Esophagus squamous epithelium (tissue), 4 donors: ENCODE measurements at regions not wholly inside any gene's neighbourhood (a gene's known extent, or its start where the extent isn't known, plus 50 kb on each side); places are given as distances from the start of the nearest gene placed in this dataset.

Experiments used
- POLR2A ChIP-seq, 4 donors: fragments of 450-650 bp; IDR thresholded peaks; one replicate each; pipeline ENCODE4 v1.6.1; 2017; ENCODE audit warnings: antibody characterized with exemption in 4 of 4, mild to moderate bottlenecking in 4 of 4, moderate library complexity in 3 of 4
- TF ChIP-seq, protein P1 (sequence below), 6 experiments: fragments of 450-650 bp in 4 of 6; fragments of 200-600 bp in 2 of 6; sonication (generic) in 2 of 6; IDR thresholded peaks; one replicate each; pipeline ENCODE4 v1.5.1; 2016 to 2019; ENCODE audit warnings: antibody characterized with exemption in 6 of 6, mild to moderate bottlenecking in 4 of 6, moderate library complexity in 4 of 6

DNA sequence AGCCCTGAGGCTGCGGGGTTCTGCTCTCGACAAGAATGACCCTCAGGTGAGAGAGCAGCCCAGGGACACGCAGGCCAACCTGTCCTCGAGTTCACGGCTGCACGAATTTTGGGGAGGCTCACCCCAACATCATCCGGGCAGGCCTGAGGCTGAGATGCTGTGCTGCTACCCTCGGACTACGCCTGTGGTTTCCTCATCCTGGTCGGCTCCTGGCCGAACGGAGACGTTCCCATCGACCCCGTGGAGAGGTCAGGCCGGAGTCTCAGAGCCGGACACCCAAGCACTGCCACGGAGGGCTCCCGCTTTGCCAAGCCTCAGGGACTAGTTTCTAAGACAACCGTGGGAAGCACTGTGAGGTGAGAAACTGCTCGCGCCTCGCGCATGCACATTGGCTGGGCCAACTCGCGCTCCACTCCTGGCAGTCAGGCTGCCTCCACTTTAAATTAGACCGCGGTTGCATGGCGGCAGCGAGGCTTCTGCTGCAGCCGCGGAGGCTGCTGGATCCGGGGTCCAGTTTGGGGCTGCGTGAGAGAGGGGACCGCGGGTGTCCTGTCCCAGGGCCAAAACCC is 203.4 kb downstream of the ZNF716 start:
- TF ChIP-seq, protein P1, sequence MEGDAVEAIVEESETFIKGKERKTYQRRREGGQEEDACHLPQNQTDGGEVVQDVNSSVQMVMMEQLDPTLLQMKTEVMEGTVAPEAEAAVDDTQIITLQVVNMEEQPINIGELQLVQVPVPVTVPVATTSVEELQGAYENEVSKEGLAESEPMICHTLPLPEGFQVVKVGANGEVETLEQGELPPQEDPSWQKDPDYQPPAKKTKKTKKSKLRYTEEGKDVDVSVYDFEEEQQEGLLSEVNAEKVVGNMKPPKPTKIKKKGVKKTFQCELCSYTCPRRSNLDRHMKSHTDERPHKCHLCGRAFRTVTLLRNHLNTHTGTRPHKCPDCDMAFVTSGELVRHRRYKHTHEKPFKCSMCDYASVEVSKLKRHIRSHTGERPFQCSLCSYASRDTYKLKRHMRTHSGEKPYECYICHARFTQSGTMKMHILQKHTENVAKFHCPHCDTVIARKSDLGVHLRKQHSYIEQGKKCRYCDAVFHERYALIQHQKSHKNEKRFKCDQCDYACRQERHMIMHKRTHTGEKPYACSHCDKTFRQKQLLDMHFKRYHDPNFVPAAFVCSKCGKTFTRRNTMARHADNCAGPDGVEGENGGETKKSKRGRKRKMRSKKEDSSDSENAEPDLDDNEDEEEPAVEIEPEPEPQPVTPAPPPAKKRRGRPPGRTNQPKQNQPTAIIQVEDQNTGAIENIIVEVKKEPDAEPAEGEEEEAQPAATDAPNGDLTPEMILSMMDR (IDR thresholded peaks at IDR 0.05): no peak
- TF ChIP-seq POLR2A (IDR thresholded peaks at IDR 0.05): no peak
